ENCODE measurements at regions not wholly inside any gene's neighbourhood (a gene's known extent, or its start where the extent isn't known, plus 50 kb on each side); places are given as distances from the start of the nearest gene placed in this dataset.

GRCh38 chr11:115911613-115912346 is 407.6 kb upstream of the CADM1 start:
- H2AFZ ChIP-seq = no peak overlapping the region
- no peaks in the 10 kb centered on the region for H3F3A ChIP-seq (ENCODE audit: insufficient read depth)
- no peak overlapping the region for H3K9ac ChIP-seq
- H3K27me3 ChIP-seq (replicated peaks; ENCODE audit: insufficient read depth) = no peaks in the 10 kb centered on the region
- H4K20me1 ChIP-seq (ENCODE audit: insufficient read depth) = no peaks in the 10 kb centered on the region
- no peaks in the 10 kb centered on the region for H3K9me2 ChIP-seq (ENCODE audit: insufficient read depth)
- in situ Hi-C loops (cut with MboI) = no loop called here
- no peaks in the 10 kb centered on the region for H3K9me3 ChIP-seq (ENCODE audit: low read depth)
- no peaks in the 10 kb centered on the region for H3K36me3 ChIP-seq (ENCODE audit: low read depth)
- no peak overlapping the region for H3K27ac ChIP-seq
- H3K4me1 ChIP-seq (ENCODE audit: insufficient read depth) = no peaks in the 10 kb centered on the region
- TF ChIP-seq EZH2 (IDR thresholded peaks at IDR 0.05; ENCODE audit: insufficient read depth, poor library complexity, severe bottlenecking) (no peak), EZH2phosphoT487 (IDR thresholded peaks at IDR 0.05; ENCODE audit: insufficient read depth, low read depth) (no peak)
- H3K79me2 ChIP-seq (ENCODE audit: insufficient read depth) = no peaks in the 10 kb centered on the region
- H3K4me3 ChIP-seq = no peak overlapping the region
- WGBS, 2 experiments (ENCODE audit: low coverage in 1 of 2, low lambda C conversion rate in 2 of 2, missing lambda C conversion rate in 2 of 2) = 24 to 28% methylated on average over 14 of the region's 14 CpGs
- DNase-seq = no peak
- H3K4me2 ChIP-seq (ENCODE audit: unreplicated experiment) = no peak overlapping the region

- Histone ChIP-seq H3K4me2 (ENCODE audit: unreplicated experiment) (no peak overlapping the region), H2AFZ (no peak overlapping the region), H3F3A (ENCODE audit: insufficient read depth) (no peaks in the 10 kb centered on the region), H3K4me1 (ENCODE audit: insufficient read depth) (no peaks in the 10 kb centered on the region), H3K4me3 (no peak overlapping the region), H3K36me3 (ENCODE audit: low read depth) (no peaks in the 10 kb centered on the region), H3K9me3 (ENCODE audit: low read depth) (no peaks in the 10 kb centered on the region), H3K27ac (no peak overlapping the region), H3K27me3 (replicated peaks; ENCODE audit: insufficient read depth) (no peaks in the 10 kb centered on the region), H3K9me2 (ENCODE audit: insufficient read depth) (no peaks in the 10 kb centered on the region), H4K20me1 (ENCODE audit: insufficient read depth) (no peaks in the 10 kb centered on the region), H3K9ac (no peak overlapping the region), H3K79me2 (ENCODE audit: insufficient read depth) (no peaks in the 10 kb centered on the region)
- in situ Hi-C loops (cut with MboI) = no loop called here
- TF ChIP-seq EZH2phosphoT487 (IDR thresholded peaks at IDR 0.05; ENCODE audit: insufficient read depth, low read depth) = no peak
- no peak for TF ChIP-seq EZH2 (IDR thresholded peaks at IDR 0.05; ENCODE audit: insufficient read depth, poor library complexity, severe bottlenecking)
- 0 to 4% methylated on average over 1 of the region's 1 CpG for WGBS, 2 experiments (ENCODE audit: low coverage in 1 of 2, low lambda C conversion rate in 2 of 2, missing lambda C conversion rate in 2 of 2)
- no peak for DNase-seq
These were observed 406.2 kb upstream of the CADM1 start for GRCh38 chr11:115910379-115910778.

DNA sequence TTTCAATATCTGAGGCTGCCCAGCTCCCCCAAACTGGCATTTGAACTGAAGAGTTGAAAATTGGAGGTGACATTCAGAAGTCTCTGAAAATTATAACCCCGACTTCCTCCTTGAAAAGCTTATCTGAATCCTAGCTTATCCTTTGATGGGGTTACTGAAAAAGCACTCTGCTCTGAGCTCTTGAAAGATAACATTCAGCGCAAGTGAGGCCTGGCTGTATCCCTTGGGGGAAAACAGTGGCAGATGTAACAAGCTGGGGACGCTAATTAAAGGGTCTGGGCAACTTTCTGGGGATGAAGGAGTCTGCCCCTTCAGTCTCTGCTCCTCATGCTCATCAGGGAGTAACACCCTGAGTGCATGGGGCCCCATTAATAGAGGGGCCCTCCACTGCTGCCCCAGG is 402.0 kb upstream of the CADM1 start:
- no peaks in the 10 kb centered on the region for H3K79me2 ChIP-seq (ENCODE audit: insufficient read depth)
- H4K20me1 ChIP-seq (ENCODE audit: insufficient read depth) = no peaks in the 10 kb centered on the region
- H3K9me3 ChIP-seq (ENCODE audit: low read depth) = no peaks in the 10 kb centered on the region
- TF ChIP-seq EZH2 (IDR thresholded peaks at IDR 0.05; ENCODE audit: insufficient read depth, poor library complexity, severe bottlenecking) (no peak), EZH2phosphoT487 (IDR thresholded peaks at IDR 0.05; ENCODE audit: insufficient read depth, low read depth) (no peak)
- H3K4me2 ChIP-seq (ENCODE audit: unreplicated experiment) = no peak overlapping the region
- no peaks in the 10 kb centered on the region for H3K4me1 ChIP-seq (ENCODE audit: insufficient read depth)
- H3F3A ChIP-seq (ENCODE audit: insufficient read depth) = no peaks in the 10 kb centered on the region
- in situ Hi-C loops (cut with MboI) = no loop called here
- no peak overlapping the region for H2AFZ ChIP-seq
- no peaks in the 10 kb centered on the region for H3K9me2 ChIP-seq (ENCODE audit: insufficient read depth)
- H3K4me3 ChIP-seq = no peak overlapping the region
- no peaks in the 10 kb centered on the region for H3K27me3 ChIP-seq (replicated peaks; ENCODE audit: insufficient read depth)
- no peak overlapping the region for H3K9ac ChIP-seq
- H3K36me3 ChIP-seq (ENCODE audit: low read depth) = no peaks in the 10 kb centered on the region
- H3K27ac ChIP-seq = no peak overlapping the region
- no peak for DNase-seq
- 29 to 33% methylated on average over 3 of the region's 3 CpGs for WGBS, 2 experiments (ENCODE audit: low coverage in 1 of 2, low lambda C conversion rate in 2 of 2, missing lambda C conversion rate in 2 of 2)

- no peak overlapping the region for H3K4me2 ChIP-seq (ENCODE audit: unreplicated experiment)
- no peaks in the 10 kb centered on the region for H3K4me1 ChIP-seq (ENCODE audit: insufficient read depth)
- no peak overlapping the region for H3K27ac ChIP-seq
- H3K9ac ChIP-seq = no peak overlapping the region
- H3K9me2 ChIP-seq (ENCODE audit: insufficient read depth) = no peaks in the 10 kb centered on the region
- no peaks in the 10 kb centered on the region for H3F3A ChIP-seq (ENCODE audit: insufficient read depth)
- H4K20me1 ChIP-seq (ENCODE audit: insufficient read depth) = no peaks in the 10 kb centered on the region
- H3K4me3 ChIP-seq = no peak overlapping the region
- in situ Hi-C loops (cut with MboI) = no loop called here
- H3K79me2 ChIP-seq (ENCODE audit: insufficient read depth) = no peaks in the 10 kb centered on the region
- H3K36me3 ChIP-seq (ENCODE audit: low read depth) = no peaks in the 10 kb centered on the region
- no peaks in the 10 kb centered on the region for H3K27me3 ChIP-seq (replicated peaks; ENCODE audit: insufficient read depth)
- H2AFZ ChIP-seq = no peak overlapping the region
- TF ChIP-seq EZH2phosphoT487 (IDR thresholded peaks at IDR 0.05; ENCODE audit: insufficient read depth, low read depth) (no peak), EZH2 (IDR thresholded peaks at IDR 0.05; ENCODE audit: insufficient read depth, poor library complexity, severe bottlenecking) (no peak)
- 25% methylated on average over 3 of the region's 3 CpGs for WGBS, 2 experiments (ENCODE audit: low coverage in 1 of 2, low lambda C conversion rate in 2 of 2, missing lambda C conversion rate in 2 of 2)
- H3K9me3 ChIP-seq (ENCODE audit: low read depth) = no peaks in the 10 kb centered on the region
- no peak for DNase-seq
These were observed 401.3 kb upstream of the CADM1 start for GRCh38 chr11:115905341-115906000.

All from GM23248 (cell line).